Heart left ventricle (tissue), 13 donors: ENCODE measurements at regions not wholly inside any gene's neighbourhood (a gene's known extent, or its start where the extent isn't known, plus 50 kb on each side); places are given as distances from the start of the nearest gene placed in this dataset.
"Not testable (repeated sequence)": the region's sequence is repeated elsewhere in the genome, so short reads cannot be mapped to it uniquely, and the experiment has no call there.

Source experiments
- POLR2A ChIP-seq, 2 donors: fragments of 450-650 bp; IDR thresholded peaks; one replicate each; pipeline ENCODE4 v1.6.1; 2017; ENCODE audit warnings: antibody characterized with exemption in 2 of 2, mild to moderate bottlenecking in 2 of 2, moderate library complexity in 2 of 2
- TF ChIP-seq, protein P1 (sequence below), 12 donors: fragments of 200-600 bp; sonication (generic) in 4 of 12; IDR thresholded peaks; one replicate each; pipeline versions ENCODE4 v1.5.0 to v1.8.0; 2018 to 2022; ENCODE audit warnings: antibody characterized with exemption in 12 of 12, mild to moderate bottlenecking in 5 of 12
- donor health status: ischemic (EF 13 %, LVEDD 7.1; RV severe dilation, severe dysfunction).
- donor health status: DM: no; HTN: yes; CAD: no.
- donor health status: DM: no; HTN: no; CAD: no.
- donor health status: ischemic (EF 25% LVEDD 6.9; RV normal size, moderate dysfunction).
- donor health status: ischemic (EF 25% LVEDD 5.7; RV mildly dilated, moderate dysfunction).
- donor health status: ischemic (EF 35%, LVEDD 5.7; RV mildly dilated, moderate dysfunction).
- donor health status: nonischemic (EF 11% LVEDD 7.7; RV severe dilation, severe dysfunction).
- donor health status: DM: yes; HTN: yes; CAD: no.
- donor health status: PGD.
- donor health status: ischemic (EF 29% LVEDD 5.4; RV normal size, mild dysfunction).
- donor health status: nonischemic (EF 23%, LVEDD 6.1; RV moderate dilation, normal function).

DNA sequence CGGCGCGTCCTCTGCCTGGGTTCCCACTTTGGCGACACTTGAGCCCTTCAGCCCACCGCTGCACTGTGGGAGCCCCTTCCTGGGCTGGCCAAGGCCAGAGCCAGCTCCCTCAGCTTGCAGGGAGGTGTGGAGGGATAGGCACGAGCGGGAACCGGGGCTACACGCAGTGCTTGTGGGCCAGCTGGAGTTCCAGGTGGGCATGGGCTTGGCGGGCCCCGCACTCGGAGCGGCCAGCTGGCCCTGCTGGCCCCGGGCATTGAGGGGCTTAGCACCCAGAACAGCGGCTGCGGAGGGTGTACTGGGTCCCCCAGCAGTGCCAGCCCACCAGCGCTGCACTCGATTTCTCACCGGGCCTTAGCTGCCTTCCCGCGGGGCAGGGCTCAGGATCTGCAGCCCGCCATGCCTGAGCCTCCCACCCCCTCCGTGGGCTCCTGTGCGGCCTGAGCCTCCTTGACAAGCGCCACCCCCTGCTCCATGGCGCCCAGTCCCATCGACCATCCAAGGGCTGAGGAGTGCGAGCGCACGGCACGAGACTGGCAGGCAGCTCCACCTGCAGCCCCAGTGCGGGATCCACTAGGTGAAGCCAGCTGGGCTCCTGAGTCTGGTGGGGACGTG, 313.2 kb upstream of the TMEFF2 start:
- TF ChIP-seq, protein P1, sequence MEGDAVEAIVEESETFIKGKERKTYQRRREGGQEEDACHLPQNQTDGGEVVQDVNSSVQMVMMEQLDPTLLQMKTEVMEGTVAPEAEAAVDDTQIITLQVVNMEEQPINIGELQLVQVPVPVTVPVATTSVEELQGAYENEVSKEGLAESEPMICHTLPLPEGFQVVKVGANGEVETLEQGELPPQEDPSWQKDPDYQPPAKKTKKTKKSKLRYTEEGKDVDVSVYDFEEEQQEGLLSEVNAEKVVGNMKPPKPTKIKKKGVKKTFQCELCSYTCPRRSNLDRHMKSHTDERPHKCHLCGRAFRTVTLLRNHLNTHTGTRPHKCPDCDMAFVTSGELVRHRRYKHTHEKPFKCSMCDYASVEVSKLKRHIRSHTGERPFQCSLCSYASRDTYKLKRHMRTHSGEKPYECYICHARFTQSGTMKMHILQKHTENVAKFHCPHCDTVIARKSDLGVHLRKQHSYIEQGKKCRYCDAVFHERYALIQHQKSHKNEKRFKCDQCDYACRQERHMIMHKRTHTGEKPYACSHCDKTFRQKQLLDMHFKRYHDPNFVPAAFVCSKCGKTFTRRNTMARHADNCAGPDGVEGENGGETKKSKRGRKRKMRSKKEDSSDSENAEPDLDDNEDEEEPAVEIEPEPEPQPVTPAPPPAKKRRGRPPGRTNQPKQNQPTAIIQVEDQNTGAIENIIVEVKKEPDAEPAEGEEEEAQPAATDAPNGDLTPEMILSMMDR (IDR thresholded peaks at IDR 0.05), result not testable (repeated sequence)
- TF ChIP-seq POLR2A (IDR thresholded peaks at IDR 0.05), result not testable (repeated sequence)
